ENCODE measurements at regions not wholly inside any gene's neighbourhood (a gene's known extent, or its start where the extent isn't known, plus 50 kb on each side); places are given as distances from the start of the nearest gene placed in this dataset.
A peak's percentile ranks its signal among the peaks of the same experiment; 100 is the strongest.

- peak overlapping the region in 3 of 6 donors; percentile 8 to 49 (median 46) for H3K27ac Mint-ChIP-seq
- H3K36me3 Mint-ChIP-seq: peaks cover 8 to 20% of the 10 kb centered on the region in 2 donors
- DNase-seq (no peak), ATAC-seq (ENCODE audit: low read depth in 2 of 2) (no peak)
- H3K9me3 Mint-ChIP-seq: peaks cover 0 to 21% (median 11%) of the 10 kb centered on the region in 7 donors
- no peaks in the 10 kb centered on the region for H3K27me3 Mint-ChIP-seq
- H3K4me1 Mint-ChIP-seq: peaks cover 52 to 60% (median 57%) of the 10 kb centered on the region in 3 donors
- H3K4me3 Mint-ChIP-seq: peak overlapping the region in 7 of 8 donors; percentile 5 to 66 (median 48)
Measured at GRCh38 chr7:25614415-25614814, 386.1 kb upstream of the NPVF start.

- ATAC-seq (ENCODE audit: low read depth in 2 of 2): peak in 1 of 2 donors; percentile 48
- Mint-ChIP-seq H3K4me3 (peak overlapping the region in 7 of 8 donors; percentile 7 to 81 (median 65)), H3K36me3 (peaks cover 8 to 20% of the 10 kb centered on the region in 2 donors), H3K27me3 (no peaks in the 10 kb centered on the region), H3K27ac (peak overlapping the region in 3 of 6 donors; percentile 4 to 78 (median 49)), H3K4me1 (peaks cover 55 to 65% (median 63%) of the 10 kb centered on the region in 3 donors), H3K9me3 (peaks cover 0 to 21% (median 12%) of the 10 kb centered on the region in 7 donors)
- no peak for DNase-seq
Measured at GRCh38 chr7:25615003-25615402, 386.7 kb upstream of the NPVF start.

GRCh38 chr7:25615593-25615992, 387.3 kb upstream of the NPVF start:
- peaks cover 8 to 20% of the 10 kb centered on the region in 2 donors for H3K36me3 Mint-ChIP-seq
- H3K4me1 Mint-ChIP-seq: peaks cover 60 to 71% (median 69%) of the 10 kb centered on the region in 3 donors
- no peaks in the 10 kb centered on the region for H3K27me3 Mint-ChIP-seq
- no peak for ATAC-seq (ENCODE audit: low read depth in 2 of 2)
- peak overlapping the region in 7 of 8 donors; percentile 34 to 81 (median 65) for H3K4me3 Mint-ChIP-seq
- no peak for DNase-seq
- peak overlapping the region in 3 of 6 donors; percentile 25 to 34 (median 31) for H3K27ac Mint-ChIP-seq
- H3K9me3 Mint-ChIP-seq: peaks cover 0 to 21% (median 12%) of the 10 kb centered on the region in 7 donors

- Mint-ChIP-seq H3K9me3 (peaks cover 0 to 9% (median 7%) of the 10 kb centered on the region in 7 donors), H3K36me3 (peaks cover under 1 to 13% of the 10 kb centered on the region in 2 donors), H3K27ac (peak overlapping the region in 1 of 6 donors; percentile 57), H3K4me1 (peaks cover 71 to 82% (median 80%) of the 10 kb centered on the region in 3 donors), H3K4me3 (peak overlapping the region in 5 of 8 donors; percentile 15 to 59 (median 46)), H3K27me3 (no peaks in the 10 kb centered on the region)
- no peak for ATAC-seq (ENCODE audit: low read depth in 2 of 2)
- DNase-seq: no peak
Measured at GRCh38 chr7:25617214-25617613, 388.9 kb upstream of the NPVF start.

GRCh38 chr7:25617673-25618072, 389.4 kb upstream of the NPVF start:
- DNase-seq: no peak
- H3K4me1 Mint-ChIP-seq: peaks cover 75 to 85% (median 85%) of the 10 kb centered on the region in 3 donors
- H3K27ac Mint-ChIP-seq: peak overlapping the region in 1 of 6 donors; percentile 57
- peaks cover 0 to 8% (median 3%) of the 10 kb centered on the region in 7 donors for H3K9me3 Mint-ChIP-seq
- peaks cover 0 to 13% of the 10 kb centered on the region in 2 donors for H3K36me3 Mint-ChIP-seq
- ATAC-seq (ENCODE audit: low read depth in 2 of 2): no peak
- H3K4me3 Mint-ChIP-seq: peak overlapping the region in 4 of 8 donors; percentile 7 to 57 (median 16)
- no peaks in the 10 kb centered on the region for H3K27me3 Mint-ChIP-seq

- Mint-ChIP-seq H3K9me3 (peaks cover 0 to 2% (median 0%) of the 10 kb centered on the region in 7 donors), H3K27ac (peak overlapping the region in 5 of 6 donors; percentile 17 to 91 (median 40)), H3K4me3 (peak overlapping the region in 7 of 8 donors; percentile 14 to 86 (median 63)), H3K4me1 (peaks cover 76 to 77% (median 76%) of the 10 kb centered on the region in 3 donors), H3K36me3 (peaks cover 0 to 6% of the 10 kb centered on the region in 2 donors), H3K27me3 (no peaks in the 10 kb centered on the region)
- no peak for ATAC-seq (ENCODE audit: low read depth in 2 of 2)
- no peak for DNase-seq
Measured at GRCh38 chr7:25619381-25619780, 391.1 kb upstream of the NPVF start.

- peak; percentile 91 to 92 for ATAC-seq (ENCODE audit: low read depth in 2 of 2)
- peaks cover 0 to 6% of the 10 kb centered on the region in 2 donors for H3K36me3 Mint-ChIP-seq
- H3K4me3 Mint-ChIP-seq: peak overlapping the region; percentile 63 to 94 (median 85)
- H3K9me3 Mint-ChIP-seq: peaks cover 0 to 2% (median 0%) of the 10 kb centered on the region in 7 donors
- DNase-seq: peak; percentile 57
- no peaks in the 10 kb centered on the region for H3K27me3 Mint-ChIP-seq
- peaks cover 74 to 75% (median 74%) of the 10 kb centered on the region in 3 donors for H3K4me1 Mint-ChIP-seq
- peak overlapping the region; percentile 82 to 97 (median 94) for H3K27ac Mint-ChIP-seq
Measured at GRCh38 chr7:25619963-25620799, 391.9 kb upstream of the NPVF start.

- no peaks in the 10 kb centered on the region for H3K27me3 Mint-ChIP-seq
- H3K27ac Mint-ChIP-seq: no peak overlapping the region
- peak overlapping the region in 1 of 8 donors; percentile 13 for H3K4me3 Mint-ChIP-seq
- ATAC-seq (ENCODE audit: low read depth in 2 of 2) (no peak), DNase-seq (no peak)
- peaks cover 68 to 74% (median 74%) of the 10 kb centered on the region in 3 donors for H3K4me1 Mint-ChIP-seq
- H3K9me3 Mint-ChIP-seq: peaks cover 0 to 2% (median 0%) of the 10 kb centered on the region in 7 donors
- peaks cover 0 to 6% of the 10 kb centered on the region in 2 donors for H3K36me3 Mint-ChIP-seq
Measured at GRCh38 chr7:25621993-25622392, 393.7 kb upstream of the NPVF start.

GRCh38 chr7:25622695-25623094, 394.4 kb upstream of the NPVF start:
- peak overlapping the region in 1 of 8 donors; percentile 3 for H3K4me3 Mint-ChIP-seq
- peaks cover 0 to 6% of the 10 kb centered on the region in 2 donors for H3K36me3 Mint-ChIP-seq
- DNase-seq (no peak), ATAC-seq (ENCODE audit: low read depth in 2 of 2) (no peak)
- peaks cover 61 to 68% (median 67%) of the 10 kb centered on the region in 3 donors for H3K4me1 Mint-ChIP-seq
- no peaks in the 10 kb centered on the region for H3K27me3 Mint-ChIP-seq
- peaks cover 0 to 2% (median 0%) of the 10 kb centered on the region in 7 donors for H3K9me3 Mint-ChIP-seq
- H3K27ac Mint-ChIP-seq: no peak overlapping the region

- ATAC-seq (ENCODE audit: low read depth in 2 of 2) (no peak), DNase-seq (no peak)
- Mint-ChIP-seq H3K9me3 (peaks cover 0 to 2% (median 0%) of the 10 kb centered on the region in 7 donors), H3K27ac (no peak overlapping the region), H3K27me3 (no peaks in the 10 kb centered on the region), H3K36me3 (peaks cover 0 to 6% of the 10 kb centered on the region in 2 donors), H3K4me3 (peak overlapping the region in 2 of 8 donors; percentile 7 to 10), H3K4me1 (peaks cover 51 to 66% (median 59%) of the 10 kb centered on the region in 3 donors)
Measured at GRCh38 chr7:25624051-25624450, 395.8 kb upstream of the NPVF start.

GRCh38 chr7:25624833-25625232, 396.5 kb upstream of the NPVF start:
- peak overlapping the region in 3 of 6 donors; percentile 34 to 81 (median 36) for H3K27ac Mint-ChIP-seq
- no peak for DNase-seq
- H3K4me1 Mint-ChIP-seq: peaks cover 45 to 58% (median 51%) of the 10 kb centered on the region in 3 donors
- peaks cover 0 to 6% of the 10 kb centered on the region in 2 donors for H3K36me3 Mint-ChIP-seq
- ATAC-seq (ENCODE audit: low read depth in 2 of 2): no peak
- peaks cover 0 to 2% (median 0%) of the 10 kb centered on the region in 7 donors for H3K9me3 Mint-ChIP-seq
- H3K4me3 Mint-ChIP-seq: peak overlapping the region; percentile 16 to 90 (median 81)
- H3K27me3 Mint-ChIP-seq: no peaks in the 10 kb centered on the region

- no peaks in the 10 kb centered on the region for H3K9me3 Mint-ChIP-seq
- H3K4me1 Mint-ChIP-seq: peaks cover 39 to 52% (median 45%) of the 10 kb centered on the region in 3 donors
- H3K27ac Mint-ChIP-seq: peak overlapping the region; percentile 13 to 81 (median 56)
- H3K4me3 Mint-ChIP-seq: peak overlapping the region; percentile 16 to 90 (median 81)
- DNase-seq (peak; percentile 64), ATAC-seq (ENCODE audit: low read depth in 2 of 2) (peak; percentile 97 to 98)
- peaks cover 0 to 6% of the 10 kb centered on the region in 2 donors for H3K36me3 Mint-ChIP-seq
- no peaks in the 10 kb centered on the region for H3K27me3 Mint-ChIP-seq
Measured at GRCh38 chr7:25625306-25625992, 397.2 kb upstream of the NPVF start.

Data from naive B cell (primary cell).